K562 (cell line): ENCODE measurements at regions not wholly inside any gene's neighbourhood (a gene's known extent, or its start where the extent isn't known, plus 50 kb on each side); places are given as distances from the start of the nearest gene placed in this dataset.

Source experiments
- ATAC-seq: fragments of 200-7000 bp; cut with Tn5 transposase; 3 replicates; pipeline ENCODE4 v1.9.1; 2020; ENCODE audit warnings: moderate library complexity
- BruUV-seq: library from RNA; stranded (reverse); fragments of 400-500 nt; replicated peaks from 2 replicates; lab custom pipeline; 2021; lab: Mats Ljungman, UMichigan
- CTCF ChIA-PET: fragments of 300-600 bp; formaldehyde crosslinking; extraction: SDS; loops from one replicate; lab custom pipeline; 2021; ENCODE audit warnings: low intra/inter-chr PET ratio; lab: Yijun Ruan, JAX
- POLR2A ChIA-PET: fragments of 300-600, 350-650 bp; sonication (Branson Sonifier 250); formaldehyde crosslinking; extraction: SDS; loops from one replicate; lab custom pipeline; 2021; ENCODE audit warnings: antibody characterized with exemption, inconsistent platforms; lab: Yijun Ruan, JAX
- DNase-seq, 4 experiments: peaks; one replicate each; pipeline versions ENCODE4 v3.0.0 to v3.0.0-alpha.2; 2011 to 2018; ENCODE audit warnings: low spot score in 3 of 4, mixed read lengths in 3 of 4; ENCODE audit errors: extremely low read depth in 1 of 4
- FAIRE-seq: peaks from 2 replicates; lab custom pipeline; 2011; peaks lifted over from hg19 to GRCh38; lab: Jason Lieb, UNC
- H2AFZ ChIP-seq: 2 replicates; pipeline ENCODE4 v1.6.0; 2011; ENCODE audit warnings: low read depth, low read length, control low read depth, inconsistent platforms
- H3K27ac ChIP-seq: fragments of 200-600 bp; 3 replicates; pipeline ENCODE4 v1.8.0; 2011; ENCODE audit warnings: low read depth, mild to moderate bottlenecking, control low read depth, inconsistent platforms, low read length, moderate library complexity, mixed read lengths; ENCODE audit errors: extremely low read depth
- H3K27me3 ChIP-seq, 2 experiments: fragments of 300-600 bp in 1 of 2; 2 replicates in 1 of 2; 3 replicates in 1 of 2; pipeline versions ENCODE4 v1.6.0 to v1.8.0; 2011; ENCODE audit warnings: inconsistent platforms in 2 of 2, low read length in 2 of 2, mild to moderate bottlenecking in 1 of 2, mixed read lengths in 1 of 2, moderate library complexity in 1 of 2; ENCODE audit not compliant: control insufficient read depth in 2 of 2, insufficient read depth in 2 of 2
- H3K36me3 ChIP-seq: fragments of 300-600 bp; 3 replicates; pipeline ENCODE4 v1.8.0; 2011; ENCODE audit warnings: mild to moderate bottlenecking, low read length, inconsistent platforms; ENCODE audit not compliant: control insufficient read depth, insufficient read depth
- H3K4me1 ChIP-seq, 2 experiments: fragments of 200-600 bp in 1 of 2; replicated peaks in 1 of 2; 2 replicates in 1 of 2; 3 replicates in 1 of 2; pipeline versions ENCODE4 v1.5.1 to v1.8.0; 2011; ENCODE audit warnings: inconsistent platforms in 2 of 2, low read length in 2 of 2, mild to moderate bottlenecking in 1 of 2, mixed read lengths in 1 of 2, moderate library complexity in 1 of 2; ENCODE audit not compliant: control insufficient read depth in 2 of 2, insufficient read depth in 2 of 2
- H3K4me2 ChIP-seq: 2 replicates; pipeline ENCODE4 v1.6.1; 2011; ENCODE audit warnings: low read length, control low read depth, inconsistent platforms, mixed read lengths; ENCODE audit not compliant: insufficient read depth
- H3K4me3 ChIP-seq: fragments of 200-600 bp; sonication (generic), shearing (Covaris generic); 2 replicates; pipeline ENCODE4 v1.5.1; 2016; ENCODE audit warnings: control low read depth, inconsistent platforms
- H3K79me2 ChIP-seq: fragments of 200-600 bp; 3 replicates; pipeline ENCODE4 v1.8.0; 2011; ENCODE audit warnings: low read length, inconsistent platforms; ENCODE audit not compliant: control insufficient read depth, insufficient read depth
- H3K9ac ChIP-seq, 2 experiments: 2 replicates each; pipeline versions ENCODE4 v1.6.0 to v1.6.1; 2011; ENCODE audit warnings: low read depth in 2 of 2, low read length in 2 of 2, control low read depth in 1 of 2, inconsistent platforms in 1 of 2, mild to moderate bottlenecking in 1 of 2, mixed read lengths in 1 of 2; ENCODE audit not compliant: insufficient read depth in 1 of 2
- H3K9me1 ChIP-seq: one replicate; pipeline ENCODE4 v1.6.0; 2011; ENCODE audit warnings: inconsistent platforms, mild to moderate bottlenecking, low read length, moderate library complexity; ENCODE audit not compliant: control insufficient read depth, insufficient read depth
- H3K9me3 ChIP-seq: replicated peaks from 2 replicates; pipeline ENCODE4 v1.5.1; 2011; ENCODE audit warnings: low read depth, low read length, inconsistent platforms; ENCODE audit not compliant: control insufficient read depth, insufficient read depth
- H4K20me1 ChIP-seq: replicated peaks from 2 replicates; pipeline ENCODE4 v1.6.1; 2011; ENCODE audit warnings: low read length, inconsistent platforms, mixed read lengths; ENCODE audit not compliant: control insufficient read depth, insufficient read depth
- ADNP ChIP-seq: fragments of 200-800 bp; sonication (Bioruptor generic); IDR thresholded peaks from 2 replicates; pipeline ENCODE4 v1.6.1; 2016; ENCODE audit warnings: missing genetic modification characterization, missing compliant biosample characterization
- CBFA2T3 ChIP-seq: fragments of 450-650 bp; IDR thresholded peaks from 2 replicates; pipeline ENCODE4 v1.6.1; 2017
- COPS2 ChIP-seq: fragments of 450-650 bp; conservative IDR thresholded peaks from 2 replicates; pipeline ENCODE4 v1.6.1; 2016; ENCODE audit warnings: mild to moderate bottlenecking, moderate library complexity
- CREB3 ChIP-seq: fragments of 450-650 bp; conservative IDR thresholded peaks from 2 replicates; pipeline ENCODE4 v1.6.1; 2016; ENCODE audit warnings: missing genetic modification characterization, low read depth, mild to moderate bottlenecking, missing compliant biosample characterization, moderate library complexity
- ESRRA ChIP-seq: fragments of 450-650 bp; IDR thresholded peaks from 2 replicates; pipeline ENCODE4 v1.6.1; 2014; ENCODE audit warnings: low read depth, mild to moderate bottlenecking, moderate library complexity, borderline replicate concordance
- GTF2A2 ChIP-seq: IDR thresholded peaks from 2 replicates; pipeline ENCODE4 v1.6.1; 2016; ENCODE audit warnings: mild to moderate bottlenecking, missing genetic modification characterization, missing compliant biosample characterization
- HLTF ChIP-seq: fragments of 450-650 bp; IDR thresholded peaks from 2 replicates; pipeline ENCODE4 v1.6.1; 2016
- KLF1 ChIP-seq: fragments of 450-650 bp; IDR thresholded peaks from 2 replicates; pipeline ENCODE4 v1.6.1; 2016; ENCODE audit warnings: missing genetic modification characterization, missing compliant biosample characterization
- LARP7 ChIP-seq: fragments of 450-650 bp; IDR thresholded peaks from 2 replicates; pipeline ENCODE4 v1.6.1; 2016
- MTA3 ChIP-seq: fragments of 450-650 bp; formaldehyde crosslinking; IDR thresholded peaks from 2 replicates; pipeline ENCODE4 v1.6.1; 2017; ENCODE audit warnings: mild to moderate bottlenecking, borderline replicate concordance
- POU5F1 ChIP-seq: fragments of 150-350 bp; IDR thresholded peaks from 2 replicates; pipeline ENCODE4 v1.6.1; 2014; ENCODE audit warnings: borderline replicate concordance, low read length, low read depth, mild to moderate bottlenecking; ENCODE audit not compliant: partially characterized antibody
- SNIP1 ChIP-seq: fragments of 450-650 bp; IDR thresholded peaks from 2 replicates; pipeline ENCODE4 v1.7.1; 2017; ENCODE audit warnings: low read depth, mild to moderate bottlenecking
- ZKSCAN3 ChIP-seq: fragments of 250-450 bp; sonication (Bioruptor Pico); IDR thresholded peaks from 2 replicates; pipeline ENCODE4 v1.4.0; 2020
- ZNF24 ChIP-seq: fragments of 450-650 bp; IDR thresholded peaks from 2 replicates; pipeline ENCODE4 v1.6.1; 2016
- ZNF282 ChIP-seq: sonication (generic); formaldehyde crosslinking; IDR thresholded peaks from 2 replicates; pipeline ENCODE4 v1.8.1; 2023; ENCODE audit warnings: missing genetic modification reagents
- ZNF324 ChIP-seq: fragments of 250-450 bp; sonication (Bioruptor Pico); IDR thresholded peaks from 2 replicates; pipeline ENCODE4 v1.4.0; 2020; ENCODE audit warnings: mild to moderate bottlenecking
- ZNF511 ChIP-seq: sonication (generic); formaldehyde crosslinking; IDR thresholded peaks from 2 replicates; pipeline ENCODE4 v1.8.0; 2022; ENCODE audit warnings: mild to moderate bottlenecking, missing genetic modification reagents
- ZNF764 ChIP-seq: fragments of 250-450 bp; sonication (Bioruptor Pico); IDR thresholded peaks from 2 replicates; pipeline ENCODE4 v1.4.0; 2020; ENCODE audit warnings: low read depth, mild to moderate bottlenecking, moderate library complexity
- WGBS: fragments of 100-300 bp; shearing (Covaris generic); methylation state at CpG from one replicate; pipeline ENCODE4 v1.1.6; 2016; ENCODE audit warnings: low coverage, mixed read lengths; ENCODE audit not compliant: insufficient coverage; ENCODE audit errors: missing lambda C conversion rate; 5-methylcytosine and 5-hydroxymethylcytosine counted together
- in situ Hi-C: fragments of 300-500 bp; cut with MboI; formaldehyde crosslinking; loops from 4 replicates; pipeline ENCODE4 v1.15.0; 2018; ENCODE audit warnings: inconsistent platforms, mixed read lengths
- intact Hi-C: fragments of 100-400 bp; cut with micrococcal nuclease; formaldehyde crosslinking; loops from 2 replicates; pipeline ENCODE4 v1.14.2; 2022
- TF ChIP-seq, protein P1 (sequence below), 2 experiments: fragments of 450-650 bp; IDR thresholded peaks; 2 replicates each; pipeline ENCODE4 v1.6.1; 2018; ENCODE audit warnings: mild to moderate bottlenecking in 2 of 2, low read depth in 1 of 2; ENCODE audit not compliant: partially characterized antibody in 2 of 2

GRCh38 chrX:148337873-148338272, 162.5 kb upstream of the AFF2 start:
- no peak overlapping the region for H3K9ac ChIP-seq
- H3K9me1 ChIP-seq = no peaks in the 10 kb centered on the region
- H3K79me2 ChIP-seq = no peaks in the 10 kb centered on the region
- intact Hi-C loops = no loop called here
- H3K4me1 ChIP-seq = no peaks in the 10 kb centered on the region
- WGBS = 0% methylated on average over 4 of the region's 4 CpGs
- no peak overlapping the region for H2AFZ ChIP-seq
- ChIA-PET CTCF (no interaction called here), POLR2A (no interaction called here)
- H3K4me2 ChIP-seq = no peak overlapping the region
- H3K27me3 ChIP-seq = no peaks in the 10 kb centered on the region
- ATAC-seq (no peak), FAIRE-seq (no peak), DNase-seq (no peak)
- TF ChIP-seq LARP7 (no peak), COPS2 (no peak), KLF1 (tag) (no peak), HLTF (no peak), CREB3 (tag) (no peak), MTA3 (no peak), GTF2A2 (tag) (no peak), ZNF511 (CRISPR knock-in tag) (no peak), ZNF324 (no peak), POU5F1 (no peak), ZNF282 (CRISPR knock-in tag) (no peak), ESRRA (no peak), ZNF764 (CRISPR knock-in tag) (no peak), ZKSCAN3 (CRISPR knock-in tag) (no peak), CBFA2T3 (no peak), SNIP1 (no peak), ZNF24 (no peak), ADNP (tag) (no peak)
- TF ChIP-seq, protein P1, sequence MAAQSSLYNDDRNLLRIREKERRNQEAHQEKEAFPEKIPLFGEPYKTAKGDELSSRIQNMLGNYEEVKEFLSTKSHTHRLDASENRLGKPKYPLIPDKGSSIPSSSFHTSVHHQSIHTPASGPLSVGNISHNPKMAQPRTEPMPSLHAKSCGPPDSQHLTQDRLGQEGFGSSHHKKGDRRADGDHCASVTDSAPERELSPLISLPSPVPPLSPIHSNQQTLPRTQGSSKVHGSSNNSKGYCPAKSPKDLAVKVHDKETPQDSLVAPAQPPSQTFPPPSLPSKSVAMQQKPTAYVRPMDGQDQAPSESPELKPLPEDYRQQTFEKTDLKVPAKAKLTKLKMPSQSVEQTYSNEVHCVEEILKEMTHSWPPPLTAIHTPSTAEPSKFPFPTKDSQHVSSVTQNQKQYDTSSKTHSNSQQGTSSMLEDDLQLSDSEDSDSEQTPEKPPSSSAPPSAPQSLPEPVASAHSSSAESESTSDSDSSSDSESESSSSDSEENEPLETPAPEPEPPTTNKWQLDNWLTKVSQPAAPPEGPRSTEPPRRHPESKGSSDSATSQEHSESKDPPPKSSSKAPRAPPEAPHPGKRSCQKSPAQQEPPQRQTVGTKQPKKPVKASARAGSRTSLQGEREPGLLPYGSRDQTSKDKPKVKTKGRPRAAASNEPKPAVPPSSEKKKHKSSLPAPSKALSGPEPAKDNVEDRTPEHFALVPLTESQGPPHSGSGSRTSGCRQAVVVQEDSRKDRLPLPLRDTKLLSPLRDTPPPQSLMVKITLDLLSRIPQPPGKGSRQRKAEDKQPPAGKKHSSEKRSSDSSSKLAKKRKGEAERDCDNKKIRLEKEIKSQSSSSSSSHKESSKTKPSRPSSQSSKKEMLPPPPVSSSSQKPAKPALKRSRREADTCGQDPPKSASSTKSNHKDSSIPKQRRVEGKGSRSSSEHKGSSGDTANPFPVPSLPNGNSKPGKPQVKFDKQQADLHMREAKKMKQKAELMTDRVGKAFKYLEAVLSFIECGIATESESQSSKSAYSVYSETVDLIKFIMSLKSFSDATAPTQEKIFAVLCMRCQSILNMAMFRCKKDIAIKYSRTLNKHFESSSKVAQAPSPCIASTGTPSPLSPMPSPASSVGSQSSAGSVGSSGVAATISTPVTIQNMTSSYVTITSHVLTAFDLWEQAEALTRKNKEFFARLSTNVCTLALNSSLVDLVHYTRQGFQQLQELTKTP (IDR thresholded peaks at IDR 0.05; ENCODE audit: low read depth in 1 of 2, partially characterized antibody in 2 of 2) = no peak
- H3K36me3 ChIP-seq = no peaks in the 10 kb centered on the region
- H3K9me3 ChIP-seq = no peaks in the 10 kb centered on the region
- BruUV-seq = no TSS peak
- no peak overlapping the region for H3K27ac ChIP-seq
- no peaks in the 10 kb centered on the region for H4K20me1 ChIP-seq
- H3K4me3 ChIP-seq = no peak overlapping the region
- in situ Hi-C loops = no loop called here
